ENCODE measurements at regions not wholly inside any gene's neighbourhood (a gene's known extent, or its start where the extent isn't known, plus 50 kb on each side); places are given as distances from the start of the nearest gene placed in this dataset.

GRCh38 chr10:78436706-78437406, 403.2 kb downstream of the RPS24 start:
- H3K9ac ChIP-seq (ENCODE audit: low read length): no peak overlapping the region
- H3K27ac ChIP-seq (ENCODE audit: low read length in 2 of 2): no peak overlapping the region
- H3K4me1 ChIP-seq (ENCODE audit: control insufficient read depth in 2 of 2, insufficient read depth in 2 of 2, low read length in 2 of 2): no peaks in the 10 kb centered on the region
- H3K4me3 ChIP-seq (ENCODE audit: control extremely low read depth in 1 of 5, extremely low read depth in 1 of 5, insufficient read depth in 1 of 5, low read depth in 2 of 5, low read length in 4 of 5): no peak overlapping the region
- 85% methylated on average over 7 of the region's 8 CpGs for WGBS (ENCODE audit: insufficient coverage)
- intact Hi-C loops (cut with micrococcal nuclease): no loop called here
- H3K4me2 ChIP-seq (replicated peaks; ENCODE audit: low read depth, low read length, poor library complexity, severe bottlenecking): no peak overlapping the region
- no peak overlapping the region for H2AFZ ChIP-seq (ENCODE audit: insufficient read depth, low read depth, low read length, poor library complexity, severe bottlenecking)
- no peaks in the 10 kb centered on the region for H3K9me3 Mint-ChIP-seq (ENCODE audit: insufficient read depth)
- no peaks in the 10 kb centered on the region for H3K36me3 ChIP-seq (replicated peaks in 1 of 2; ENCODE audit: control extremely low read depth in 1 of 2, control insufficient read depth in 1 of 2, extremely low read depth in 1 of 2, insufficient read depth in 2 of 2, low read length in 1 of 2)
- H4K20me1 ChIP-seq (ENCODE audit: control insufficient read depth, insufficient read depth, low read length, poor library complexity, severe bottlenecking): no peaks in the 10 kb centered on the region
- H3K9me3 ChIP-seq (ENCODE audit: control extremely low read depth in 1 of 3, control insufficient read depth in 2 of 3, insufficient read depth in 1 of 3, low read length in 2 of 3): no peaks in the 10 kb centered on the region
- TF ChIP-seq CTCF (IDR thresholded peaks at IDR 0.05) (no peak), EZH2 (IDR thresholded peaks at IDR 0.05; ENCODE audit: borderline replicate concordance, insufficient read depth, low read depth, low read length, poor library complexity, severe bottlenecking) (no peak)
- POLR2A ChIA-PET: no interaction called here
- CTCF ChIA-PET: interaction anchor here (0.9 to 2.2 kb wide), 2 partner anchors 311 to 390 kb away, joined by 3 to 10 read pairs; no protein-coding TSS in a partner anchor
- H3K4me3 Mint-ChIP-seq: no peak overlapping the region
- DNase-seq (no peak), ATAC-seq (ENCODE audit: low read depth) (no peak)
- H3K27ac Mint-ChIP-seq: no peak overlapping the region
- no peaks in the 10 kb centered on the region for H3K79me2 ChIP-seq (ENCODE audit: control insufficient read depth, insufficient read depth, low read length)
- H3K4me1 Mint-ChIP-seq: no peaks in the 10 kb centered on the region
- peaks cover 20% of the 10 kb centered on the region for H3K27me3 Mint-ChIP-seq
- no peaks in the 10 kb centered on the region for H3K27me3 ChIP-seq (replicated peaks in 1 of 4; ENCODE audit: control extremely low read depth in 1 of 4, control insufficient read depth in 3 of 4, insufficient read depth in 4 of 4, low read length in 3 of 4)

- no peak overlapping the region for H3K27ac ChIP-seq (ENCODE audit: low read length in 2 of 2)
- no peak for DNase-seq
- TF ChIP-seq EZH2 (IDR thresholded peaks at IDR 0.05; ENCODE audit: borderline replicate concordance, insufficient read depth, low read depth, low read length, poor library complexity, severe bottlenecking): no peak
- no peak overlapping the region for H3K27ac Mint-ChIP-seq
- no peaks in the 10 kb centered on the region for H3K4me1 Mint-ChIP-seq
- no peak overlapping the region for H3K9ac ChIP-seq (ENCODE audit: low read length)
- no peak overlapping the region for H2AFZ ChIP-seq (ENCODE audit: insufficient read depth, low read depth, low read length, poor library complexity, severe bottlenecking)
- POLR2A ChIA-PET: no interaction called here
- no peaks in the 10 kb centered on the region for H3K4me1 ChIP-seq (ENCODE audit: control insufficient read depth in 2 of 2, insufficient read depth in 2 of 2, low read length in 2 of 2)
- no peak overlapping the region for H3K4me2 ChIP-seq (replicated peaks; ENCODE audit: low read depth, low read length, poor library complexity, severe bottlenecking)
- peaks cover 15% of the 10 kb centered on the region for H3K27me3 Mint-ChIP-seq
- ATAC-seq (ENCODE audit: low read depth): no peak
- no peaks in the 10 kb centered on the region for H3K9me3 ChIP-seq (ENCODE audit: control extremely low read depth in 1 of 3, control insufficient read depth in 2 of 3, insufficient read depth in 1 of 3, low read length in 2 of 3)
- WGBS (ENCODE audit: insufficient coverage): 100% methylated on average over 2 of the region's 5 CpGs
- H3K79me2 ChIP-seq (ENCODE audit: control insufficient read depth, insufficient read depth, low read length): no peaks in the 10 kb centered on the region
- no peak overlapping the region for H3K4me3 Mint-ChIP-seq
- H3K36me3 ChIP-seq (replicated peaks in 1 of 2; ENCODE audit: control extremely low read depth in 1 of 2, control insufficient read depth in 1 of 2, extremely low read depth in 1 of 2, insufficient read depth in 2 of 2, low read length in 1 of 2): no peaks in the 10 kb centered on the region
- no peaks in the 10 kb centered on the region for H3K9me3 Mint-ChIP-seq (ENCODE audit: insufficient read depth)
- no peak overlapping the region for H3K4me3 ChIP-seq (ENCODE audit: control extremely low read depth in 1 of 5, extremely low read depth in 1 of 5, insufficient read depth in 1 of 5, low read depth in 2 of 5, low read length in 4 of 5)
- no peaks in the 10 kb centered on the region for H3K27me3 ChIP-seq (replicated peaks in 1 of 4; ENCODE audit: control extremely low read depth in 1 of 4, control insufficient read depth in 3 of 4, insufficient read depth in 4 of 4, low read length in 3 of 4)
- H4K20me1 ChIP-seq (ENCODE audit: control insufficient read depth, insufficient read depth, low read length, poor library complexity, severe bottlenecking): no peaks in the 10 kb centered on the region
- CTCF ChIA-PET: interaction anchor here (1.0 to 2.2 kb wide), 2 partner anchors 391 to 758 kb away, joined by 3 to 10 read pairs; no protein-coding TSS in a partner anchor
- intact Hi-C loops (cut with micrococcal nuclease): no loop called here
These were observed 403.7 kb downstream of the RPS24 start for GRCh38 chr10:78437407-78437768.
